ENCODE measurements at regions not wholly inside any gene's neighbourhood (a gene's known extent, or its start where the extent isn't known, plus 50 kb on each side); places are given as distances from the start of the nearest gene placed in this dataset.

DNA sequence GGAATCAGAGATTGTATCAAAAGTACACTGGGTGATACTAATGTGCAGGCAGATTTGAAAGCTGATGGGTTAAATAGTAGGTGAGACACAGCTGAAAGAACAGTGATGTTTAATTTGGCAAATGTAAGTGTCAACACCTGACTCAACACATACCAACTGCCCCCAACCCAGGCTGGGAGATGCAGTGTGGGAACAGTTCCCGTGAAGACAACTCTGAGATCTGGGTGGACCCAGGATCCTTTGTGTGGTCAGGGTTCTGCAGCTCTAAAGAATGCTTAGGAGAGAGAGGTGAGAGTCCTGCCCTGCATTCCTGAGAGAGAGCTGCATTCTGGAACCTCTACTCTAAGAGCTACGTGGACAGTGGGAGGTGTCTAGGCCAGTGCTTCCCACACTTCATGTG, 479.7 kb downstream of the RPS24 start:
- DNase-seq (ENCODE audit: low read depth, low spot score) = peak; percentile 92

DNA sequence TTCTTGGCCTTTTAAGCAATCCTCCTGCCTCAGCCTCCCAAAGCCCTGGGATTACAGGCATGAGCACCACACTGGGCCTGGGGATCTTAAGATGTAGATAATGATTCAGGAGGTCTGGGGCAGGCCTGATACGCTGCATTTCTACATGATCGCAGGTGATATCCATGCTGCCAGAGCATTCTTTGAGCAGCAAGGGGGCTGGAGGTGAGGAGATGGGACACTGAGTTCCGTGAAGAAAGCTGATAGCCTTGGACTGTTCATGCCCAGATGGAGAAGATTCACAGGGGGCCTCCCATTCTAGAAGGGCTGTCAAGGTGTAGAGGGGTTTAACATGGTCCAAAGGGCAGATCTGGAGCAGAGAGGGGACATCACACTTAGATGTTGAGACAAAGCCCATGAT, 480.3 kb downstream of the RPS24 start:
- DNase-seq (ENCODE audit: low read depth, low spot score) = no peak

DNA sequence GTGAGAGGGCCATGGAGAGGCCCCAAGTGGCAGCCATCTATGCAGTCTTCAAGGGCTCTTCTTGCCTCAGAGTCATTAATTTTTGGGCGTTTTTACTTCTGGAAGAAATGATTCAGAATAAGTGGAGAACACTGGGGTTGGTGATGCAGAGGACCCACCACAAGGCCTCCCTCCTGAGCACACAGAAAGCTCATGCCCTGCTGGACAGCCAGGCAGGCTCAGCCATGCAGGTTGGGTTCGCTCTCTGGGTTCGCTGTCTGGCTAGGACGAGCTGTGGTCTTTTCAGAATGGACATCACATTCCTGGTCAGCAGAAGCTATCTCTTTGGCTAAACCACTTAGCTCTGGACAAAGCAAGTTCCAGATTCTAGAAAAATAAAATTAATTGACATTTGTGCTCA, 480.8 kb downstream of the RPS24 start:
- DNase-seq (ENCODE audit: low read depth, low spot score) = no peak

DNA sequence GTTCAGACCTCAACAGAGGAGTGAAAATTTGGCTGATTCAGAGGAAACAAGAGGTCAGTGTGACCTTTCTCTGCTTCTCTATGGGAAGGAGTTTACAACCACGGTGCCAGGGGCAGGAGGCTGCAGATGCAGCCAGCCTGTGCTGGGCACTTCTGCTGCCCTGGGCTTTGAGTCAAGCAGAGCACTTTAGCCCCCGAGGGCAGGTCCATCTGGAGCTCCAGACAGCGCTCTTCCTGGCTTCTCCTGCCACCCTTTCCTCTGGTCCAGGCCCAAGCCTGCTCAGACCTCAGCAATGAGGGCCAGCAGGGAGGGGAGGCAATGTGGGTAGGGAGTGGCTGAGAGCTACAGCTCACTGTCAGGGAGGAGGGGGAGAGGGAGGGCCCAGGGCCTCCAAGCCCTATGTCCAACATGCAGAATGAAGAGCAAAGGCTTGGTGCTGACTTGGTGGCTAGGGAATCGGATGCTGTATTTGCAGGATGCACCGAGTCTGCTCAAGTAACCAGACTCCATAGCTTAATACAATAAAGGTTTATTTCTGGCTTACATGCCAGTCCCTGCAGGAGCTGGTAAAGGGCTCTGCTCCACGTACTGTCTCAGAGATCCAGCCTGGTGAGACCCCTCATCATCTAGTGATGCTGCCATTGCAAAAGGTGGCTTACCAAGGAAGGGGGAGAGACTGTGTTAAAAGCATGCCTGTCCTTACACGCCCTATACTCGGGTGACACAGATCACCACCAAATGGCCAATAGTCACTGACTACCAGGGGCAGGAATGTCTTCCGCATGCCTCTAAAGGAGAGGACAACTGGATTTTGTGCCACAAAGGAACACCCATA, 481.6 kb downstream of the RPS24 start:
- no peak for DNase-seq (ENCODE audit: low read depth, low spot score)

DNA sequence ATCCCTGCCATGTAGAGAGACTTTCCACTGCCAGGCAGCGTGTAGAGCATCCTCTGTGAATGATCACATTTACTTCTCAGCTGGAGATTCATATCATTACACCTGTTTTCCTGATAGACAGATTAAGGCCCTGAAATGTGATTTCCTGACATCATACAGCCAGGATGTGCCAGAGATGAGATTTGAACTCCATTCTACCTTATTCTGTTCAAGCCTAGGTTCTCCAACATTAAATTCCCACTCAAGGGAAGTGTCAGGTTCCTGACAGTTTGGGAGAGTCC, 482.1 kb downstream of the RPS24 start:
- no peak for DNase-seq (ENCODE audit: low read depth, low spot score)

DNA sequence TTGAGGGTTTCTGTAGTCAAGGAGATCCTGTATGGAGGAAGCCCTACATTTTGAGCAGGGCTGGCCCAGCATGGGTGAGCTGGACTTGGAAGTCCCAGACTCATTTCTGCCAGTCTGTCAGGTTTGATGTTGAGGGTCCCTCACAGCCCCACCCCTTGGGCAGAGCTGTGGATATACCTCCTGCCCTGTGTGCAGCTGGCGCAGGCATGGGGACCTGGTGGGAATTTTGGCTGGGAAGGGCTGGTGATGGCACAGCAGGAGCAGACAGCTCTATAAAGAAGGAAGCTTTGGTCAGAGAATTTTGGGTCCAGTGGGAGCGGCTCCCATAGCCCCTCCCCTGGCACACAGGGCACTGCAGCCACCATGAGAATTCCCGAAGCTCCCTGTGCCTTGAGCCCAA, 482.6 kb downstream of the RPS24 start:
- DNase-seq (ENCODE audit: low read depth, low spot score) = no peak

DNA sequence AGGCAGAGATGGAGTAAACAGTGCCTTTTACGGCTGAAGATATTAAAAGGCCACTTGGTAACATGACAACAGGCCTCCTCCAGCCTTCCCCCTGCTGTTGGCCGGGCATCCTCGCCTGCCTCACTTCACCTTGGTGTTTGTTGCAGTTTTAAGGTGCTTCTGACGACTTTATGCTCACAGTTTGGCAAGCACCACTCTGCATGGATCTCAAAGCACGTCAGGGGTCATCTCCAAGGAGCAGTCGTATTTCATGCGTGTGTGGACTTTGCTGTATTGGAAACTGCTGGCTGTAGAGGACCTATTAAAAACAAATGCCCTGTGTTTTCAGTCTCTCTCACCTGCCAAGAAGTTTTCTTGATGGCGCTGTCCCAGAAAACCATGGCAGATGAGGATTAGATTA, 483.1 kb downstream of the RPS24 start:
- no peak for DNase-seq (ENCODE audit: low read depth, low spot score)

DNA sequence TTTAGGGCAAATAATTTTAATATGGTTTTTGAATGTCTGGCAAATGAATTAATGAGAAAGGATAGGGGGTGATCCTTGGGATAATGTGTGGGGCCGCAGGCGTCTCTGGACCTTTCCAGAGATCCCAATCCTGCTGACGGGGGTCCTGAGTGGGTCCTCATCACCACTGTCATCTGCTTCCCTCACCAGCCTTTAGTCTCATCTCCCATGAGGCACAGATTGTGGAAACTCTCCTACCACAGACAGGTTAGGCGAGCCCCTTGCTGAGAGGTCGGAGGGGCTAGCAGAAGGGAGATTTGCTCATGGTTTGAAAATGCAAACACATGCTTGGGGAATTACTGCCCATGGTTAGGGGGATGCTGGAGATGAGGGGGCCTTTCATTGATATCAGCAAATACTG, 484.6 kb downstream of the RPS24 start:
- DNase-seq (ENCODE audit: low read depth, low spot score) = no peak

DNA sequence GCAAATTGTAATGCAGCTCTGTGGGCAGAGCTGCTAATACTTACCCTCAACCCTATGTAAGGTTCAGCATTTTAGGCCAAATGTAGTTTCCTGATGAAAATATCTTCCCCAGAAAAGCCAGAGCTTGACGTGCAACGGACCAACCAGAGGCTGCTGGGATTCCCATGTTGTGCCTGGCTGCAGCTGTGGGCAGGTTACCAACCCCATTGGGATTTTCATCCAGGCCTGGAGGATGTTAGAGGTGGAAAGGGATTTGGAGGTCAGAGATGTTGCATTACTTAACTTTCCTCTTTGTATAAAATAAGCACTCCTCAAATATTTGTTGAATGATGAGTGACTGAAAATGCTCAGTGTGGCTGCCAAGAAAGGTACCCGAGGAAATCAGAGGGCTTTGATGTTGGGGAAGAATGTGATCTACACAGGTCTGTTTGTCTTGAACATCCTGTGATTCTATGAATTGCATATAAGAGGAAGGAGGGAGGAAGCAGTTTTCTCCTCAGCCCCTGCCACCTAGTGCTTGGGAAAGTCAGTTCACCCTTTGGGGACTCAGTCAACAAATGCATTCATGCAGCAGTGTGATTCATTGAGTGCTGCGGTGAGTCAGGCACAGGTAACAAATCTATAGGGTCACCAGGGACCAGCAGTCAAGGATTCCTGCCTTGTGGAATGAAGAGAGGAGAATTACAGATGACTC, 487.2 kb downstream of the RPS24 start:
- peak; percentile 77 for DNase-seq (ENCODE audit: low read depth, low spot score)

DNA sequence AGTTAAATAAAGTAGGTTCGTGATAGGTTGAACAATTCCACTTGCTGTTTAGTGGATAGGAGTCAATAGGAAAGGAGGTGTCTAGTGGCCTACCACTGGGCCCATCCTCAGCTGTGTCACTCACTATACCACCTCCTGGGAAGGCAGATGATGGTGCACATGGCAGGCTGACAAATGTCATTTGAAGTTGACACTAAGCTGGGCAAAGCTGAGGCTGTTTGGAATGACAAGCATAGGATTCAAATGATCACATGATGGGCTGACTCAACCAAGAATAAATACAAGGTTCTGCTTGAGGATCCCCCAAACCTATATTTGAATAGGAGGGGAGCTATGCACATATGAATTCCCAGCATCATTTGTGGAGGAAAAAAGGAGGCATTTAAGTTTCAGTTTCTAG, 489.8 kb downstream of the RPS24 start:
- no peak for DNase-seq (ENCODE audit: low read depth, low spot score)

DNA sequence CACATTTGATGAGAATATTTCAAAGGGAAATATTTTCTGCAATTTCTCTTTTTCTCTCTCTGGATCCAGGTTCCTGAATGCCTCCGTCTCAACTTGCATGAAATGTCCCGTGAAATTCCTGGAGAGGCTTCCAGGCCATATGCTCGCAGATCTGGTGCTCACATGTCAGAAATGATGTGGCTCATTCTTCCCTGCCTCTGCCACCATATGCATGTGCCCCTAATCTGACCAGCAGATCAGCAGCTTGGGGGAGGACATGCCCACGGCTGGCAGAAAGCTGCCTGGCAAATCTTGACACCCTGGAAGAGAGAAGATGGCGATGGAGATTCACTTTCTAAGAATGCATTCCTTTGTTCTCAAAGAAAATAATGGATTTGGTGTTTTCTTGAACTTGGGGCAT, 490.7 kb downstream of the RPS24 start:
- DNase-seq (ENCODE audit: low read depth, low spot score) = no peak

DNA sequence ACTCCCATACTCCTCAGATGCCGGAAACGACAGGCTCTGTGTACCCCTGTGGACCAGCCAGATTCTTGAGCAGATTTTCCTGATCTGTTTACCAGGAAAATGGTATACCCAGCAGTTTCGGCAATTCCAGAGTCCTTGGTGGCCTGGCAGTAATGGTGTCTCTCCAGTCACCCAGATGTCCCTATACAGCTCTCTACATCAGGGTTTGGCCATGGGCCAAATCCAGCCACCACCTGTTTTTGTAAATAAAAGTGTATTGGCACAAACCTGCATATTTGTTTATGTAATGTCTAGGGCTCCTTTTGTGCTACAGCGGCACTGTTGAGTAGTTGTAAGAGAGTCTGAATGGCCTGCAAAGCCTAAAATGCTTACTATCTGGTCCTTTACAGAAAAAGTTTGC, 491.3 kb downstream of the RPS24 start:
- DNase-seq (ENCODE audit: low read depth, low spot score) = no peak

DNA sequence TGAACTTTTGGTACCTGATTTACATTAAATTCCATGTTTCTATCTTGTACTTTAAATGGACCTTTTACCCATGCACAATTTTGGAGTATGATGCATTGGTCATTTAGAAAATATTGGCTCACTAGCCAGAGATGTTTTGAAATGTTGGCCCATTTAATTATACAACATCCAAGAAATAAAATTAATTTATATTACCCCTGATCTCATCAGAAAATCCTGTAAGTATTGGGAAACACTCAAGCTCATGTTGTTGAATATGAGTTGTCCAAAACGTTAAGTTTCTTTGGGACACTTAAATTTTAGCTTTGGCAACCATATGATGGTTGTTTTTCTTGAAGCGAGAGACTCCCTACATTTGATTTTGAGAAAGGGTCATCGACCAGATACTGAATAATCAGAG, 492.7 kb downstream of the RPS24 start:
- no peak for DNase-seq (ENCODE audit: low read depth, low spot score)

DNA sequence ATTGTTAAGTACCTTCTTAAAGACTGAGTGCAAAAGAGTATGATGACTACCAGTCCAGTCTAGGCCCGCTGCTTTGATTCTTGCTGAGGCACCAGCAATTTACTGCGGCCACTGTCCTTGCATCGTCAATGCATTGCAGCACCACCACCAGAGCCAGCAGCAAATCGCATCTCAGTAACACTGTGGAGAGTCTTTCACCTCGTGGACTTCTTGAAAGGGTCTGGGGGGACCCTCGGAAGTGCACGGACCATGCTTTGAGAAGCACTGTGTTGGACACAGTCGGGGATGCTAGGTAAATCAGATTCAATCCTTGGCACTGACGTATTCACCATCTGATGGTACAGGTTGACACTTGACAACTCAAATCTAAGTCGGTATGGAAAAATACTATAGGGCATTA, 493.6 kb downstream of the RPS24 start:
- no peak for DNase-seq (ENCODE audit: low read depth, low spot score)

DNA sequence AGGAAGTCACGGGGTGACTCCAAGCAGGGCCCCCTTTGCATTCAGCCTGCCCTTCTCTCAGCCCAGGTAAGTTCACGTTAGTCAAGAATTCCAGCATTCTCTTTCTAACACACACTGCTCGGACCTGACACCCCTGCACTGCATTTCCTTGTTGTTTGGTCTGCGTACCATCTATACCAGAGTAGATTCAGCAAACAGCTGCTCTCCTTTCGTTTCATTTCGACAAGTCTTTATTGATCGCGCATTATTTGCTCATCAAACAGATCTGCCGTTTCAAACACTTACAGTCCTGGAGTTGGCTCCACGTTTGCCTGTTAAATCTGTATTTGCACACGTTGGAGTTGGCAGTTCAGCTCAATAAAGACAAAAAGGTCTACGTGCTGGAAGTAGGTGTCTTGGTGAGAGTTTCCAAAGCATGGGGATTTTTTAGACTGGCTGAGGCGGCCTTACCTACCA, 495.1 kb downstream of the RPS24 start:
- DNase-seq (ENCODE audit: low read depth, low spot score) = no peak

DNA sequence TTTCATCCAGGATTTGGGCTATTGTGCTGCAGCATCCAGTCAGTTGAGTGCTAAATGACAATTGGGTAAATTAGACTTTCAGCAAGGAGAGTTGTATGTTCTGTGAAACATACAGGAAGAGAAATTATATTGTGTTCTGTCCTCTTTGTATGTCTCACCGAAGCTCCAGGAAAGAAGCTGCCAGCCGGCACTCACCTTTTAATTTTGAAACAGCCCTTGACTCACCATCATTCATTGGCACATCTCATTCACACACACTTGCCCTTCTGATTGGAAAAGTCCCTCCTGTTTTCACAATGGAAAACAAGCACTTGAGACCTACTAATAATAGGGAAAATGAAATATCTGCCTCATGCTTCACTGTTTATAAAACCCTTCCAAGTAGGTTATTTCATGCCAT, 495.6 kb downstream of the RPS24 start:
- no peak for DNase-seq (ENCODE audit: low read depth, low spot score)

DNA sequence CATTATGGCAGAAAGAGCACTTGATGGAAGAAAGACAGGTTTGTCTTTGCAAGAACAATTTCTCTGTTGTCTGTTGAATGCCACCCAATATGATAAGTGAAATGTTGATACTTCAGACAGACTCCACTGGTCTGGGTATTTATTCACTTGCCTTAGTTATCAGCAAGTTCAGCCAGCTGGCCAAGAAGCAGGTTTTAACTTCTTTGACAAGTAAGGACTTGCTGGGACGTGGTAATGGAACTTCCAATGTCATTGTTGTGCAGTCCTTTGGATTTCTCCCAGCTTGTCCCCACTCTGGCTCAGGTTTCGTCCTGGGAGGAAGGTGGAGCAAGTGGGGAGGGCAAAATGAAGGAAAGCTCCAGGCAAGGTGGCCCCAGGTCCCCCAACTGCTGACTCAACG, 497.4 kb downstream of the RPS24 start:
- no peak for DNase-seq (ENCODE audit: low read depth, low spot score)

DNA sequence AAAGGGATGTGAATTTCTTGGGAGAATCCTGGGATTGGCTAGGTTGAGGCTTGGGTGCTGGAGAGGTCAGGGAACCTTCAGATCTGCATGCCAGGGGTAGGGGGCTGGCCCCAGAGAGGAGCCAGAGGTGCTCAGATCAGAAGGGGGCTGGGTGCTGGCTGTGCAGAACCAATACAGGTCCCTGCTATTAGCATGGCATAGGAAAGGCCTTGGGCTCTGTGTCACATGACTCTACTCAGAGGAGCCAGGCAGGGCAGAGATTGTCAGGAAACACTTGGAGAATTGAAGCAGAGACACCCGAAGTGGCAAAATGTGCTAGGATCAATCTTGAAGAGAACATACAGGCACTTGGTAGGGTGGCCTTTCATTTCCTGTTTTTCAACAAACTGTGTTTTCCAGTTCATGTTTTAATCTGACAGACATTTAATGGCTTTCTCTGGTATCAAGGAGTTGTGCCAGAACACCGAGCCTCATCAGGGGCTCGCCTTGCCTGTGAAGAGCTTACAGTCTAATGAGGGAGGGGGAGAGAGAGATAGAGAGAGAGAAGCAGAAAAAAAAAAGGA, 498.9 kb downstream of the RPS24 start:
- DNase-seq (ENCODE audit: low read depth, low spot score) = no peak

DNA sequence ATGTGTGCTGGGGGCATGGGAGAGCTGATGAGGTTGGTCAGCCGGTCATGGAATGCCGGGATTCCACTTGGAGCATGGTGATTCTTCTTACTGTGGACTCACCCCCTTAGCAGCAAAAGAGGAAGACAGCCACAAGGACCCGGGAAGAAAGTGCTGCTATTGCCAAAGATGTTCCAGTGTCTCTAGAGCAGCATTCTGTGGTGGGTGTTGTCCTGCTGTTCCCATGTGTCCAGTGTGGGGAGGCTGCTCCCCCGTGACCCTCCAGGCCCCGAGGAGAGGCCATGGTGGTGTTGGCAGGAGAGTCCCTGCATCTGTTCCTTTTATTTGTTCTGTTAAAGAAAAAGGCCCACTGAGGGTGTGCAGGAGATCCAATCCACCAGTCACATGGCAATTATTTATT, 499.4 kb downstream of the RPS24 start:
- DNase-seq (ENCODE audit: low read depth, low spot score) = no peak

DNA sequence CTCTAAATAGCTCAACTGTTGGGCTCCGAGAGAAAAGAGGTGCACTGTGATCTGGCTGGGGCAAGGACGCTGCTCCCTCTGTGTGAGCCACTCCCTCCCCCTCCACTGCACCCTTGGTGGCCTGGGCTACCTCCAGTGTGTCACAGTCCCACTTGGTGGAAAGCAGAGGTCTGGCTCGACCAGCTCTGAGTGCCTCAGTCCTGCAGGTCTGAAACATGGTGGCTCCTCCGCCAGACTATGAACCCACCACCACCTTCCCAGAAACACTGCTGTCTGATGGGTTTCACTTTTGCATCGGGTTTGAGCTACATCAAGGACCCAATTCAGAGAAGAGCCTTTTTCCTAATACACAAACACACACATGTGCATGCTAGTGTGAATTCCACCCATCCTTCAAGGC, 500.1 kb downstream of the RPS24 start:
- no peak for DNase-seq (ENCODE audit: low read depth, low spot score)

DNA sequence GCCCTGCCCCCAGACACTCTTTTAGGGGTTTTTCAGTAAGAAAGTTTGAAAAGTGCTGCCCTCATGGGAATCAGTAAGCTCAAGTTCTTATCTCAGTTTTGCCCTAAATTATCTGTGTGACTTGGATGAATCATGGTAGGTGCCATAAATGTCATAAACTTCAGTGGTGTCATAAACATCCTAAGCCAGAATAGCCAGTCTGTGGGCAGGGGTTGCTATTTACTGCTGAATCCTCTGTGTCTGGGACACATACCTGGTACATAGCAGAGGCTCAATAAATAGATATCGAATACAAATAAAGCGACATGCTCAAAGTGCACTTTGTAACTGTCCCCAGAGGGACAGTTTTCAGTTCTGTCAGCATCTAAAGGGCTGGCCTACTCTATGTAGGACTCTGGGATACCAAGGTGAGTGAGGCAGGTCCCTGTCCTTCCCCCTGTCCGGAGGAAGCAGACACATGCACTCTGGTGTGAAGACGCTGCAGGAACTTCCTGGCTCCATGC, 502.1 kb downstream of the RPS24 start:
- DNase-seq (ENCODE audit: low read depth, low spot score) = no peak

DNA sequence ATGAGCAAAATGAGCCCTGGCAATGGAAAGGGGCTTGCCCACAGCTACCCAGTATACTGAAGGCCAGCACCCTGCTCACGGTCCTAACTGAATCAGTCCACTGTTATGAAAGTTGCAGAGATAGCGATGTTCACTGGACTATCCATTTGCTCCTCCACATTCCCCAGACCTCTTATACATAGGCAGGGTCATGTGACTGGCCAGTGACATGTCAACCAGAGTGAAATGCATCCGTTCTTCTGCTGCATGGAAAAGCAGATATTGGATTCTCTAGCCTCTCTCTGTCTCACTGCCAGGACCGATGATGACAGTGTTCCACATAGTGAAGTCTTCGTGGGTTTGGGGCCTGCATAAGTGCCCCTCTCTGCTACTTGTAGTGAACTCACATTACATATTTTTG, 503.4 kb downstream of the RPS24 start:
- DNase-seq (ENCODE audit: low read depth, low spot score) = no peak

DNA sequence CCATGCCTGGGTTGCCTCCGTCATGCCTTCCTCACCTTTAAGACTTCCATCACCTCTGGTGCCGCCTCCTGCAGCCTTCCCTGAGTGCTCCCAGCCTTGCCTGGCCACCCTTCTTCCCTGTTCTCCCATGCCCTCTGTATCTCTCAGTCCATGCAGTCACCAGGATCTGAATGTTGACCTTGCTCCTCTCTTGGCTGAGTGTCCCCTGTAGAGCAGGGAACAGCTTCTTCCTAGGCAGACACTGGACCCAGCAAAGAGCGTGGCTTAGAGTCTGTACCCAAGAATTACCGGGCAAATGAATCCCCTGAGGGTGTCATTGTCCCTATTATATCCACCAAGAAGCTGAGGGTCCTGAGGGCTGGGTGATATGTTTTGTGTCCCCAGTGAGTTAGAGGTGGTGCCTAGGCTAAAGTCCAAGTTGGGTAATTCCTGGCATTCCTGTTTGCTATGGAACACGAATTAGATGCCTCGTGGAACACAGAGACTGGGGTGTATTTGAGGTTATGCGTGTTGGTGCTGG, 505.6 kb downstream of the RPS24 start:
- DNase-seq (ENCODE audit: low read depth, low spot score) = peak; percentile 23

Measured in astrocyte of the hippocampus (primary cell).